Stimulated activated CD4-positive, alpha-beta T cell treated with anti-CD3 and anti-CD28 coated beads, Interleukin-12 subunit alpha, Interleukin-12 subunit beta, amount 100 ng/mL, for 48 hours (primary cell): ENCODE measurements at regions not wholly inside any gene's neighbourhood (a gene's known extent, or its start where the extent isn't known, plus 50 kb on each side); places are given as distances from the start of the nearest gene placed in this dataset.

Source experiments
- DNase-seq, 3 donors: peaks; one replicate each; pipeline ENCODE4 v3.0.0-alpha.2; 2020; ENCODE audit warnings: low read depth in 2 of 3, low spot score in 1 of 3

- DNase-seq = no peak
Observed at GRCh38 chr7:116445447-116446211, 53.9 kb upstream of the CAV2 start.

- no peak for DNase-seq
Observed at GRCh38 chr7:116446212-116446855, 53.2 kb upstream of the CAV2 start.

- no peak for DNase-seq
Observed at GRCh38 chr7:116447436-116447835, 52.1 kb upstream of the CAV2 start.

GRCh38 chr7:116447966-116448839 lies 51.3 kb upstream of the CAV2 start:
- no peak for DNase-seq

DNA sequence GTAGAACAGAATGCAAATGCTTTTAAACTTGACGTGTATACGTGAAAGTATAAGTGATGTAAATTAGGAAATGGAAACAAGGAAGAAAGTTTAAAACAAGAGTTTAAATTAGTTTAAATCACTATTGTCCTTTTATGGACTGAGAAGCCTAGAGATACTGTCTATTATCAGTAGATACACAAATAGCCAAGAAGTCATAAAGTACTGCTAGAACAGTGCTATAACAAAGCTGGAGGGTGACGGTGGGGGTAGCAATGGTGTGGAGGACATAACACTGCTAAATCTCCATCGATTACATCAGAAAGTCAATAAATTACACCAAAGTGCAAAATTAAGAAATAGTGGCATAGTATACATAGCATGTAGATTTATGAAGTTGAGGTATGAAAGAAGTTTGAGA lies 50.1 kb upstream of the CAV2 start:
- no peak for DNase-seq
